Left lung (tissue), 4 donors: ENCODE measurements at regions not wholly inside any gene's neighbourhood (a gene's known extent, or its start where the extent isn't known, plus 50 kb on each side); places are given as distances from the start of the nearest gene placed in this dataset.

Source experiments
- ATAC-seq: fragments of 200-7000 bp; cut with Tn5 transposase; one replicate; pipeline ENCODE4 v1.9.1; 2020; ENCODE audit warnings: moderate library complexity
- DNase-seq, 4 donors: peaks; one replicate each; pipeline ENCODE4 v3.0.0-alpha.2; 2013 to 2020
- H3K27ac ChIP-seq, 2 donors: fragments of 200-600 bp; sonication (generic) in 1 of 2; one replicate each; pipeline versions ENCODE4 v1.5.0 to v1.8.0; 2020 to 2021
- H3K27me3 ChIP-seq, 2 donors: fragments of 200-600 bp; sonication (generic) in 1 of 2; one replicate each; pipeline versions ENCODE4 v1.5.0 to v1.8.0; 2020 to 2021
- H3K36me3 ChIP-seq, 2 donors: fragments of 200-600 bp; sonication (generic) in 1 of 2; one replicate each; pipeline versions ENCODE4 v1.5.0 to v1.8.0; 2020 to 2021
- H3K4me1 ChIP-seq, 2 donors: fragments of 200-600 bp; one replicate each; pipeline ENCODE4 v1.8.0; 2021
- H3K4me3 ChIP-seq, 2 donors: fragments of 200-600 bp; sonication (generic) in 1 of 2; one replicate each; pipeline versions ENCODE4 v1.5.0 to v1.8.0; 2020 to 2021; ENCODE audit warnings: mild to moderate bottlenecking in 1 of 2
- H3K9me3 ChIP-seq, 2 donors: fragments of 200-600 bp; sonication (generic) in 1 of 2; one replicate each; pipeline versions ENCODE4 v1.5.0 to v1.8.0; 2020 to 2021
- CTCF ChIP-seq, 2 donors: fragments of 200-600 bp; sonication (generic) in 1 of 2; IDR thresholded peaks; one replicate each; pipeline versions ENCODE4 v1.5.0 to v1.8.0; 2021; ENCODE audit warnings: antibody characterized with exemption in 2 of 2
- intact Hi-C, 2 donors: fragments of 100-400 bp; cut with DNase I; formaldehyde crosslinking; loops; one replicate each; pipeline versions ENCODE4 v1.11.2 to v1.14.2; 2022
- donor health status: DM: no; HTN: yes; CAD: no.
- donor health status: DM: no; HTN: no; CAD: no.

- ATAC-seq (no peak), DNase-seq (no peak)
- Histone ChIP-seq H3K27ac (no peak overlapping the region), H3K4me3 (no peak overlapping the region), H3K4me1 (no peaks in the 10 kb centered on the region), H3K27me3 (no peaks in the 10 kb centered on the region), H3K36me3 (no peaks in the 10 kb centered on the region), H3K9me3 (no peaks in the 10 kb centered on the region)
- intact Hi-C loops, result no loop called here
- TF ChIP-seq CTCF (IDR thresholded peaks at IDR 0.05), result no peak
These were observed 112.9 kb downstream of the TLR5 start for GRCh38 chr1:223029985-223030769.

GRCh38 chr1:223030871-223031400, 112.1 kb downstream of the TLR5 start:
- intact Hi-C loops, result no loop called here
- Histone ChIP-seq H3K27ac (no peak overlapping the region), H3K36me3 (no peaks in the 10 kb centered on the region), H3K4me1 (no peaks in the 10 kb centered on the region), H3K4me3 (no peak overlapping the region), H3K9me3 (no peaks in the 10 kb centered on the region), H3K27me3 (no peaks in the 10 kb centered on the region)
- no peak for TF ChIP-seq CTCF (IDR thresholded peaks at IDR 0.05)
- ATAC-seq (no peak), DNase-seq (no peak)

- no peak overlapping the region for H3K4me3 ChIP-seq
- TF ChIP-seq CTCF (IDR thresholded peaks at IDR 0.05), result no peak
- no peaks in the 10 kb centered on the region for H3K36me3 ChIP-seq
- no peaks in the 10 kb centered on the region for H3K27me3 ChIP-seq
- no peak overlapping the region for H3K27ac ChIP-seq
- peak; percentile 44 for ATAC-seq
- DNase-seq, result no peak
- H3K9me3 ChIP-seq, result no peaks in the 10 kb centered on the region
- intact Hi-C loops, result no loop called here
- H3K4me1 ChIP-seq, result no peaks in the 10 kb centered on the region
These were observed 111.1 kb downstream of the TLR5 start for GRCh38 chr1:223031733-223032601.

- H3K36me3 ChIP-seq, result no peaks in the 10 kb centered on the region
- no peak for TF ChIP-seq CTCF (IDR thresholded peaks at IDR 0.05)
- no peaks in the 10 kb centered on the region for H3K9me3 ChIP-seq
- DNase-seq (no peak), ATAC-seq (peak; percentile 62)
- intact Hi-C loops, result no loop called here
- no peaks in the 10 kb centered on the region for H3K4me1 ChIP-seq
- no peak overlapping the region for H3K27ac ChIP-seq
- no peak overlapping the region for H3K4me3 ChIP-seq
- no peaks in the 10 kb centered on the region for H3K27me3 ChIP-seq
These were observed 109.4 kb downstream of the TLR5 start for GRCh38 chr1:223033658-223034057.

GRCh38 chr1:223034270-223034798, 108.7 kb downstream of the TLR5 start:
- DNase-seq, result no peak
- Histone ChIP-seq H3K9me3 (no peaks in the 10 kb centered on the region), H3K36me3 (no peaks in the 10 kb centered on the region), H3K27me3 (no peaks in the 10 kb centered on the region), H3K27ac (no peak overlapping the region), H3K4me1 (no peaks in the 10 kb centered on the region), H3K4me3 (no peak overlapping the region)
- TF ChIP-seq CTCF (IDR thresholded peaks at IDR 0.05), result no peak
- intact Hi-C loops, result no loop called here
- ATAC-seq, result no peak
